GM12872 (cell line): ENCODE measurements at regions not wholly inside any gene's neighbourhood (a gene's known extent, or its start where the extent isn't known, plus 50 kb on each side); places are given as distances from the start of the nearest gene placed in this dataset.

Experiments used
- CTCF ChIP-seq: IDR thresholded peaks from 3 replicates; pipeline ENCODE4 v1.5.1; 2011; ENCODE audit warnings: low read depth, mild to moderate bottlenecking, low read length, moderate library complexity; ENCODE audit not compliant: insufficient read depth

- no peak for TF ChIP-seq CTCF
These were observed 485.4 kb downstream of the POM121L12 start for GRCh38 chr7:53520841-53521240.

DNA sequence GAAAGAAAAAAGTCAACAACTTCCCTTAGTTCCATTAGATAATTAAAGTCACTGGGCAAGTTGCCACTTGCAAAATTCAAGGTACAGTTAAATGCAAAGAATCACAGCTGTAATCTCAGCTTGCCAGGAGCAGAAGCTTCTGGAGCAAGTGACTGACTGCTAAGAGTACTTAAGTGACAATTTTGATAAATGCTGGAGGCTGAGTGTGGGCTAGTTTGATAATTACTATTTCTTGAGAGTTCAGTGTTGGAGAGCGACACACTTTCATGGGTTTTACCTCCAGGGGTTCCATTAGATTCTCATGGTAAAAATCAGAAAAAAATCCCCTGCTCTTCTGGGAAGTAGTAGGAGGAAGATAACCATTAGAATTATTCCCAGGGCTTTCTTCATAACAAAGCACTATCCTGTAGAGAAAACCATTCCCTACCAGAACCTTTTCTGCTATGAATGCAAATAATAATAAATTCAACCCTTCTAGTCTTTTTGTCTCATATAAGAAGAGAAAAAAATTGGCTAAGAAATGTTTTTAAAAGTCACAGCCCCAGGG, 486.3 kb downstream of the POM121L12 start:
- no peak for TF ChIP-seq CTCF

GRCh38 chr7:53539558-53539957, 504.1 kb downstream of the POM121L12 start:
- no peak for TF ChIP-seq CTCF

DNA sequence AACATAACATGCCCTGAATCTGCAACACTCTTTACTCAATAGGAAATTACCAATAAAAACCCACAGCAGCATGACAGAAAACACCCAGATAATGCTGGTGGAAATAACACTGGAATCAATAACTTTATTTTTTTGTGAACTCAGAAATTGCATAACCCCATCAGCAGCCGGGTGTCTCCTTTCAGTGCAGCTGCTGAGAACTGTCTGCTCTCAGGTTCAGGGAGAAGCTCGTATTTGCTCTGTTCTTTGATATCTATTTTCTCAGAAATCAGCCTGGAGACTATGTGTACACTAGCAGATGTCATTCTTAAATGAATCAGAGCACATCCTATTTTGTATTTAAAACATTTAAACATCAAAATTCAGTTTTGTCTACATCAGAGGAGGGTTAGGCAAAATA, 506.0 kb downstream of the POM121L12 start:
- TF ChIP-seq CTCF: no peak

- TF ChIP-seq CTCF: no peak
These were observed 506.7 kb downstream of the POM121L12 start for GRCh38 chr7:53542157-53542556.
